ENCODE measurements at regions not wholly inside any gene's neighbourhood (a gene's known extent, or its start where the extent isn't known, plus 50 kb on each side); places are given as distances from the start of the nearest gene placed in this dataset.

- H3K4me1 ChIP-seq (replicated peaks), result no peaks in the 10 kb centered on the region
- DNase-seq (ENCODE audit: low spot score), result no peak
- WGBS, result 71% methylated on average over 1 of the region's 1 CpG
- intact Hi-C loops (cut with DNase I), result no loop called here
- H3K27me3 ChIP-seq (replicated peaks; ENCODE audit: insufficient read depth), result no peaks in the 10 kb centered on the region
- H3K36me3 ChIP-seq, result no peaks in the 10 kb centered on the region
- H3K27ac ChIP-seq, result no peak overlapping the region
- TF ChIP-seq POLR2AphosphoS5 (IDR thresholded peaks at IDR 0.05) (no peak), CTCF (IDR thresholded peaks at IDR 0.05) (no peak), POLR2A (IDR thresholded peaks at IDR 0.05) (no peak)
- H3K4me3 ChIP-seq, result no peak overlapping the region
- H3K9me3 ChIP-seq, result no peaks in the 10 kb centered on the region
These were observed 2124.4 kb upstream of the PCDH20 start for GRCh38 chr13:63540061-63540460.

GRCh38 chr13:63517371-63517770 lies 2101.7 kb upstream of the PCDH20 start:
- H3K36me3 ChIP-seq, result no peaks in the 10 kb centered on the region
- H3K4me1 ChIP-seq (replicated peaks), result no peaks in the 10 kb centered on the region
- H3K9me3 ChIP-seq, result no peaks in the 10 kb centered on the region
- no peak overlapping the region for H3K27ac ChIP-seq
- H3K27me3 ChIP-seq (replicated peaks; ENCODE audit: insufficient read depth), result no peaks in the 10 kb centered on the region
- TF ChIP-seq CTCF (IDR thresholded peaks at IDR 0.05), result no peak
- no peak for TF ChIP-seq POLR2A (IDR thresholded peaks at IDR 0.05)
- TF ChIP-seq POLR2AphosphoS5 (IDR thresholded peaks at IDR 0.05), result no peak
- WGBS, result 67% methylated on average over 9 of the region's 9 CpGs
- no peak overlapping the region for H3K4me3 ChIP-seq
- DNase-seq (ENCODE audit: low spot score), result no peak
- intact Hi-C loops (cut with DNase I), result no loop called here

- H3K9me3 ChIP-seq, result no peaks in the 10 kb centered on the region
- TF ChIP-seq CTCF (IDR thresholded peaks at IDR 0.05) (no peak), POLR2A (IDR thresholded peaks at IDR 0.05) (no peak), POLR2AphosphoS5 (IDR thresholded peaks at IDR 0.05) (no peak)
- no peak for DNase-seq (ENCODE audit: low spot score)
- no peak overlapping the region for H3K4me3 ChIP-seq
- no peaks in the 10 kb centered on the region for H3K4me1 ChIP-seq (replicated peaks)
- WGBS, result 53% methylated on average over 1 of the region's 1 CpG
- H3K27ac ChIP-seq, result no peak overlapping the region
- no peaks in the 10 kb centered on the region for H3K27me3 ChIP-seq (replicated peaks; ENCODE audit: insufficient read depth)
- intact Hi-C loops (cut with DNase I), result no loop called here
- no peaks in the 10 kb centered on the region for H3K36me3 ChIP-seq
These were observed 2100.5 kb upstream of the PCDH20 start for GRCh38 chr13:63516124-63516523.

GRCh38 chr13:63514886-63515285 lies 2099.2 kb upstream of the PCDH20 start:
- Histone ChIP-seq H3K4me3 (no peak overlapping the region), H3K9me3 (no peaks in the 10 kb centered on the region), H3K4me1 (replicated peaks) (no peaks in the 10 kb centered on the region), H3K27ac (no peak overlapping the region), H3K27me3 (replicated peaks; ENCODE audit: insufficient read depth) (no peaks in the 10 kb centered on the region), H3K36me3 (no peaks in the 10 kb centered on the region)
- no peak for TF ChIP-seq CTCF (IDR thresholded peaks at IDR 0.05)
- TF ChIP-seq POLR2A (IDR thresholded peaks at IDR 0.05), result no peak
- no peak for TF ChIP-seq POLR2AphosphoS5 (IDR thresholded peaks at IDR 0.05)
- WGBS, result 68% methylated on average over 2 of the region's 2 CpGs
- intact Hi-C loops (cut with DNase I), result no loop called here
- no peak for DNase-seq (ENCODE audit: low spot score)

GRCh38 chr13:63512095-63512494 lies 2096.4 kb upstream of the PCDH20 start:
- no peak for DNase-seq (ENCODE audit: low spot score)
- H3K4me1 ChIP-seq (replicated peaks), result no peaks in the 10 kb centered on the region
- no peaks in the 10 kb centered on the region for H3K9me3 ChIP-seq
- H3K4me3 ChIP-seq, result no peak overlapping the region
- intact Hi-C loops (cut with DNase I), result no loop called here
- TF ChIP-seq POLR2A (IDR thresholded peaks at IDR 0.05), result no peak
- no peak for TF ChIP-seq POLR2AphosphoS5 (IDR thresholded peaks at IDR 0.05)
- no peak for TF ChIP-seq CTCF (IDR thresholded peaks at IDR 0.05)
- H3K27ac ChIP-seq, result no peak overlapping the region
- no peaks in the 10 kb centered on the region for H3K36me3 ChIP-seq
- WGBS, result 84% methylated on average over 8 of the region's 8 CpGs
- H3K27me3 ChIP-seq (replicated peaks; ENCODE audit: insufficient read depth), result no peaks in the 10 kb centered on the region

All from prostate gland (tissue), 2 donors.